K562 (cell line): ENCODE measurements at regions not wholly inside any gene's neighbourhood (a gene's known extent, or its start where the extent isn't known, plus 50 kb on each side); places are given as distances from the start of the nearest gene placed in this dataset.

ENCODE experiments used
- ATAC-seq: fragments of 200-7000 bp; cut with Tn5 transposase; 3 replicates; pipeline ENCODE4 v1.9.1; 2020; ENCODE audit warnings: moderate library complexity
- BruUV-seq: library from RNA; stranded (reverse); fragments of 400-500 nt; replicated peaks from 2 replicates; lab custom pipeline; 2021; lab: Mats Ljungman, UMichigan
- CTCF ChIA-PET: fragments of 300-600 bp; formaldehyde crosslinking; extraction: SDS; loops from one replicate; lab custom pipeline; 2021; ENCODE audit warnings: low intra/inter-chr PET ratio; lab: Yijun Ruan, JAX
- POLR2A ChIA-PET: fragments of 300-600, 350-650 bp; sonication (Branson Sonifier 250); formaldehyde crosslinking; extraction: SDS; loops from one replicate; lab custom pipeline; 2021; ENCODE audit warnings: antibody characterized with exemption, inconsistent platforms; lab: Yijun Ruan, JAX
- DNase-seq, 4 experiments: peaks; one replicate each; pipeline versions ENCODE4 v3.0.0 to v3.0.0-alpha.2; 2011 to 2018; ENCODE audit warnings: low spot score in 3 of 4, mixed read lengths in 3 of 4; ENCODE audit errors: extremely low read depth in 1 of 4
- FAIRE-seq: peaks from 2 replicates; lab custom pipeline; 2011; peaks lifted over from hg19 to GRCh38; lab: Jason Lieb, UNC
- H2AFZ ChIP-seq: 2 replicates; pipeline ENCODE4 v1.6.0; 2011; ENCODE audit warnings: low read depth, low read length, control low read depth, inconsistent platforms
- H3K27ac ChIP-seq: fragments of 200-600 bp; 3 replicates; pipeline ENCODE4 v1.8.0; 2011; ENCODE audit warnings: low read depth, mild to moderate bottlenecking, control low read depth, inconsistent platforms, low read length, moderate library complexity, mixed read lengths; ENCODE audit errors: extremely low read depth
- H3K27me3 ChIP-seq, 2 experiments: fragments of 300-600 bp in 1 of 2; 2 replicates in 1 of 2; 3 replicates in 1 of 2; pipeline versions ENCODE4 v1.6.0 to v1.8.0; 2011; ENCODE audit warnings: inconsistent platforms in 2 of 2, low read length in 2 of 2, mild to moderate bottlenecking in 1 of 2, mixed read lengths in 1 of 2, moderate library complexity in 1 of 2; ENCODE audit not compliant: control insufficient read depth in 2 of 2, insufficient read depth in 2 of 2
- H3K36me3 ChIP-seq: fragments of 300-600 bp; 3 replicates; pipeline ENCODE4 v1.8.0; 2011; ENCODE audit warnings: mild to moderate bottlenecking, low read length, inconsistent platforms; ENCODE audit not compliant: control insufficient read depth, insufficient read depth
- H3K4me1 ChIP-seq, 2 experiments: fragments of 200-600 bp in 1 of 2; replicated peaks in 1 of 2; 2 replicates in 1 of 2; 3 replicates in 1 of 2; pipeline versions ENCODE4 v1.5.1 to v1.8.0; 2011; ENCODE audit warnings: inconsistent platforms in 2 of 2, low read length in 2 of 2, mild to moderate bottlenecking in 1 of 2, mixed read lengths in 1 of 2, moderate library complexity in 1 of 2; ENCODE audit not compliant: control insufficient read depth in 2 of 2, insufficient read depth in 2 of 2
- H3K4me2 ChIP-seq: 2 replicates; pipeline ENCODE4 v1.6.1; 2011; ENCODE audit warnings: low read length, control low read depth, inconsistent platforms, mixed read lengths; ENCODE audit not compliant: insufficient read depth
- H3K4me3 ChIP-seq: fragments of 200-600 bp; sonication (generic), shearing (Covaris generic); 2 replicates; pipeline ENCODE4 v1.5.1; 2016; ENCODE audit warnings: control low read depth, inconsistent platforms
- H3K79me2 ChIP-seq: fragments of 200-600 bp; 3 replicates; pipeline ENCODE4 v1.8.0; 2011; ENCODE audit warnings: low read length, inconsistent platforms; ENCODE audit not compliant: control insufficient read depth, insufficient read depth
- H3K9ac ChIP-seq, 2 experiments: 2 replicates each; pipeline versions ENCODE4 v1.6.0 to v1.6.1; 2011; ENCODE audit warnings: low read depth in 2 of 2, low read length in 2 of 2, control low read depth in 1 of 2, inconsistent platforms in 1 of 2, mild to moderate bottlenecking in 1 of 2, mixed read lengths in 1 of 2; ENCODE audit not compliant: insufficient read depth in 1 of 2
- H3K9me1 ChIP-seq: one replicate; pipeline ENCODE4 v1.6.0; 2011; ENCODE audit warnings: inconsistent platforms, mild to moderate bottlenecking, low read length, moderate library complexity; ENCODE audit not compliant: control insufficient read depth, insufficient read depth
- H3K9me3 ChIP-seq: replicated peaks from 2 replicates; pipeline ENCODE4 v1.5.1; 2011; ENCODE audit warnings: low read depth, low read length, inconsistent platforms; ENCODE audit not compliant: control insufficient read depth, insufficient read depth
- H4K20me1 ChIP-seq: replicated peaks from 2 replicates; pipeline ENCODE4 v1.6.1; 2011; ENCODE audit warnings: low read length, inconsistent platforms, mixed read lengths; ENCODE audit not compliant: control insufficient read depth, insufficient read depth
- CHD1 ChIP-seq: fragments of 200-600 bp; sonication (generic); IDR thresholded peaks from one replicate; pipeline ENCODE4 v1.6.1; 2012; ENCODE audit warnings: mild to moderate bottlenecking, moderate library complexity, low read length, inconsistent platforms
- DMBX1 ChIP-seq: fragments of 250-450 bp; sonication (Bioruptor Pico); IDR thresholded peaks from 2 replicates; pipeline ENCODE4 v1.8.0; 2022; ENCODE audit warnings: inconsistent platforms, mild to moderate bottlenecking, moderate library complexity, borderline replicate concordance
- NFYB ChIP-seq: IDR thresholded peaks from 2 replicates; pipeline ENCODE4 v1.6.1; 2011; ENCODE audit warnings: mild to moderate bottlenecking, moderate library complexity; ENCODE audit not compliant: insufficient read length; ENCODE audit errors: extremely low read depth
- OTX1 ChIP-seq: fragments of 450-650 bp; formaldehyde crosslinking; IDR thresholded peaks from 2 replicates; pipeline ENCODE4 v1.4.0; 2022; ENCODE audit warnings: mild to moderate bottlenecking
- PYGO2 ChIP-seq: fragments of 450-650 bp; IDR thresholded peaks from 2 replicates; pipeline ENCODE4 v1.6.1; 2016; ENCODE audit warnings: mild to moderate bottlenecking, missing genetic modification characterization, moderate library complexity, missing compliant biosample characterization
- RAD51 ChIP-seq: fragments of 450-650 bp; IDR thresholded peaks from 2 replicates; pipeline ENCODE4 v1.7.1; 2016; ENCODE audit warnings: low read depth, mild to moderate bottlenecking, borderline replicate concordance
- RFX1 ChIP-seq: fragments of 450-650 bp; IDR thresholded peaks from 2 replicates; pipeline ENCODE4 v1.6.1; 2016; ENCODE audit warnings: mild to moderate bottlenecking, moderate library complexity
- SMC3 ChIP-seq: conservative IDR thresholded peaks from 2 replicates; pipeline ENCODE4 v1.6.1; 2011; ENCODE audit warnings: low read depth, low read length, improper control_type of control experiment; ENCODE audit not compliant: insufficient read depth
- ZNF668 ChIP-seq: fragments of 250-450 bp; sonication (Bioruptor Pico); IDR thresholded peaks from 2 replicates; pipeline ENCODE4 v1.8.0; 2022; ENCODE audit warnings: mild to moderate bottlenecking, inconsistent platforms
- WGBS: fragments of 100-300 bp; shearing (Covaris generic); methylation state at CpG from one replicate; pipeline ENCODE4 v1.1.6; 2016; ENCODE audit warnings: low coverage, mixed read lengths; ENCODE audit not compliant: insufficient coverage; ENCODE audit errors: missing lambda C conversion rate; 5-methylcytosine and 5-hydroxymethylcytosine counted together
- in situ Hi-C: fragments of 300-500 bp; cut with MboI; formaldehyde crosslinking; loops from 4 replicates; pipeline ENCODE4 v1.15.0; 2018; ENCODE audit warnings: inconsistent platforms, mixed read lengths
- intact Hi-C: fragments of 100-400 bp; cut with micrococcal nuclease; formaldehyde crosslinking; loops from 2 replicates; pipeline ENCODE4 v1.14.2; 2022
- TF ChIP-seq, protein P1 (sequence below): sonication (generic); formaldehyde crosslinking; IDR thresholded peaks from 2 replicates; pipeline ENCODE4 v1.9.0; 2022; ENCODE audit warnings: mild to moderate bottlenecking, missing genetic modification reagents
- TF ChIP-seq, protein P2 (sequence below): fragments of 450-650 bp; formaldehyde crosslinking; IDR thresholded peaks from 2 replicates; pipeline ENCODE4 v1.4.0; 2022; ENCODE audit warnings: missing genetic modification characterization
- TF ChIP-seq, protein P3 (sequence below): sonication (generic); formaldehyde crosslinking; IDR thresholded peaks from 2 replicates; pipeline ENCODE4 v1.5.0; 2020; ENCODE audit warnings: missing genetic modification reagents

DNA sequence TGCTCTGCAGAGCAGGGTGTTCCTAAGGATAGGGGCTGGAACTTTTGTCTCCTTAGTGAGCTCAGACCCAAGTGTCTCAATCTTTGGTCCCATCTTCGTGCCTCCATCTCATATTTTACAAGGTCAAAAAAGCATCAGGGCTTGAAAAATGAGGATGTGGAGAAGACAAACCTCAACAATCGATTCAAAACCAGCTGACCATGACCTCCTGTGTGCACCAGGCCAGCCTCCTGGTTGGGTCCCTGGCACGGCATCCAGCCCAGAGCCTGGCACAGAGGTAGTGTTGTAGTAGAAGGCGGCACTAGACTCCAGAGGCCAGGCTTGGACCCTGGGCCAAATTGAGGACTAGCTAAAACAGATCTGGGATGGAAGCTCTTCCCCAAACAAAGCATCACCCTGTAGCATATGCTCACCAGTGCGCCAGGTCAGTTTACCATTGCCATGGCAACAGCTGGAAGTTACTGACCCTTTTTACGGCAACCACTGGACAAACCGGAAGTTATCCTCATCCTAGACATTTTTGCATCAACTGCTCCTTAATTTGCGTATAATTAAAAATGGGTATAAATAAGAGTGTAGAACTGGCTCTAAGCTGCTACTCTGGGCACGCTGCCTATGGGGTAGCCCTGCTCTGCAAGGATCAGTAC lies 69.3 kb upstream of the BLCAP start:
- H3K4me3 ChIP-seq, result no peak overlapping the region
- no peak for DNase-seq
- H3K4me1 ChIP-seq, result peaks cover 0 to 5% of the 10 kb centered on the region in 2 experiments; a peak in 1 of 5 replicates
- H3K4me2 ChIP-seq, result no peak overlapping the region
- no peaks in the 10 kb centered on the region for H3K36me3 ChIP-seq
- FAIRE-seq, result no peak
- POLR2A ChIA-PET, result no interaction called here
- H3K27me3 ChIP-seq, result peaks cover 10 to 43% of the 10 kb centered on the region in 2 experiments; a peak in 4 of 5 replicates
- BruUV-seq, result no TSS peak
- H3K9ac ChIP-seq, result no peak overlapping the region
- no peaks in the 10 kb centered on the region for H4K20me1 ChIP-seq
- no peak overlapping the region for H2AFZ ChIP-seq
- no peaks in the 10 kb centered on the region; the same call in 1 of the 2 replicates for H3K9me3 ChIP-seq
- intact Hi-C loops, result no loop called here
- in situ Hi-C loops, result no loop called here
- H3K9me1 ChIP-seq, result no peaks in the 10 kb centered on the region
- 3% methylated on average over 9 of the region's 9 CpGs for WGBS
- no peak for ATAC-seq
- TF ChIP-seq ZNF668 (no peak), RFX1 (peak; percentile 71)
- no peaks in the 10 kb centered on the region for H3K79me2 ChIP-seq
- CTCF ChIA-PET, result no interaction called here
- no peak overlapping the region for H3K27ac ChIP-seq

DNA sequence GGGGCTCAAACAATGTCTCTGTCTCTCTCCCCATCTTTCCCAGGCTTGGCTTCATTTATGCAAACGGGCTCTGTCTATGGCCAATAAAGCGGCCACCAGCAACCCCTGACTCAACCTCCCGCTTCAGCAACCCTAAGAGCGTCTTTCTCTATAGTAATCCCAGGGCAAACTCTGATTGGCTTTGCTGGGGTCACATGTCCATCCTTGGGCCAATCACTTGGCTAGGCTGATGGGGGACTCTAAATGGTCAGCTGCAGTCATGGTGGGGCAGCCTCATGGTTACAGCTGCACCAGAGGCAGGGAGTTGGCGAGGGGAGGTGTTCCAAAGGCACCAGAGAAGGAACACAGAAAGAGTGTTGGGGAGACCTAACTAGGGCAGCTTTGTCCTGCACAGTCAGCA lies 68.5 kb upstream of the BLCAP start:
- Histone ChIP-seq H3K4me3 (no peak overlapping the region), H3K9me3 (no peaks in the 10 kb centered on the region; the same call in 1 of the 2 replicates)
- POLR2A ChIA-PET, result interaction anchor here (1.1 kb wide), 1 partner anchor 219 kb away, joined by 4 read pairs; no protein-coding TSS in a partner anchor
- ATAC-seq, result no peak
- no TSS peak for BruUV-seq
- WGBS, result 0% methylated on average over 5 of the region's 5 CpGs
- in situ Hi-C loops, result no loop called here
- TF ChIP-seq, protein P1, sequence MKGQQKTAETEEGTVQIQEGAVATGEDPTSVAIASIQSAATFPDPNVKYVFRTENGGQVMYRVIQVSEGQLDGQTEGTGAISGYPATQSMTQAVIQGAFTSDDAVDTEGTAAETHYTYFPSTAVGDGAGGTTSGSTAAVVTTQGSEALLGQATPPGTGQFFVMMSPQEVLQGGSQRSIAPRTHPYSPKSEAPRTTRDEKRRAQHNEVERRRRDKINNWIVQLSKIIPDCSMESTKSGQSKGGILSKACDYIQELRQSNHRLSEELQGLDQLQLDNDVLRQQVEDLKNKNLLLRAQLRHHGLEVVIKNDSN, result peak; percentile 77
- TF ChIP-seq, protein P2, sequence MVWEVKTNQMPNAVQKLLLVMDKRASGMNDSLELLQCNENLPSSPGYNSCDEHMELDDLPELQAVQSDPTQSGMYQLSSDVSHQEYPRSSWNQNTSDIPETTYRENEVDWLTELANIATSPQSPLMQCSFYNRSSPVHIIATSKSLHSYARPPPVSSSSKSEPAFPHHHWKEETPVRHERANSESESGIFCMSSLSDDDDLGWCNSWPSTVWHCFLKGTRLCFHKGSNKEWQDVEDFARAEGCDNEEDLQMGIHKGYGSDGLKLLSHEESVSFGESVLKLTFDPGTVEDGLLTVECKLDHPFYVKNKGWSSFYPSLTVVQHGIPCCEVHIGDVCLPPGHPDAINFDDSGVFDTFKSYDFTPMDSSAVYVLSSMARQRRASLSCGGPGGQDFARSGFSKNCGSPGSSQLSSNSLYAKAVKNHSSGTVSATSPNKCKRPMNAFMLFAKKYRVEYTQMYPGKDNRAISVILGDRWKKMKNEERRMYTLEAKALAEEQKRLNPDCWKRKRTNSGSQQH (CRISPR knock-in tag), result no peak
- TF ChIP-seq NFYB (peak; percentile 22), DMBX1 (CRISPR knock-in tag) (no peak), SMC3 (no peak), PYGO2 (no peak), OTX1 (CRISPR knock-in tag) (no peak), RAD51 (peak; percentile 27; the same call in 1 of the 2 replicates), CHD1 (no peak)
- TF ChIP-seq, protein P3, sequence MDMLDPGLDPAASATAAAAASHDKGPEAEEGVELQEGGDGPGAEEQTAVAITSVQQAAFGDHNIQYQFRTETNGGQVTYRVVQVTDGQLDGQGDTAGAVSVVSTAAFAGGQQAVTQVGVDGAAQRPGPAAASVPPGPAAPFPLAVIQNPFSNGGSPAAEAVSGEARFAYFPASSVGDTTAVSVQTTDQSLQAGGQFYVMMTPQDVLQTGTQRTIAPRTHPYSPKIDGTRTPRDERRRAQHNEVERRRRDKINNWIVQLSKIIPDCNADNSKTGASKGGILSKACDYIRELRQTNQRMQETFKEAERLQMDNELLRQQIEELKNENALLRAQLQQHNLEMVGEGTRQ, result peak; percentile 63
- TF ChIP-seq, all 486 proteins: peak for 4
- H3K9ac ChIP-seq, result no peak overlapping the region
- no peak overlapping the region for H2AFZ ChIP-seq
- no peaks in the 10 kb centered on the region for H3K9me1 ChIP-seq
- no peaks in the 10 kb centered on the region for H3K36me3 ChIP-seq
- CTCF ChIA-PET, result no interaction called here
- H4K20me1 ChIP-seq, result no peaks in the 10 kb centered on the region
- intact Hi-C loops, result no loop called here
- no peaks in the 10 kb centered on the region for H3K79me2 ChIP-seq
- peaks cover 0 to 5% of the 10 kb centered on the region in 2 experiments; a peak in 1 of 5 replicates for H3K4me1 ChIP-seq
- no peak overlapping the region for H3K27ac ChIP-seq
- DNase-seq, result no peak
- no peak for FAIRE-seq
- no peak overlapping the region for H3K4me2 ChIP-seq
- peaks cover 10 to 52% of the 10 kb centered on the region in 2 experiments; a peak in 4 of 5 replicates for H3K27me3 ChIP-seq
